ENCODE measurements at regions not wholly inside any gene's neighbourhood (a gene's known extent, or its start where the extent isn't known, plus 50 kb on each side); places are given as distances from the start of the nearest gene placed in this dataset.

- TF ChIP-seq CTCF (IDR thresholded peaks at IDR 0.05), result no peak
- no peak for TF ChIP-seq POLR2A (IDR thresholded peaks at IDR 0.05)
These were observed 294.0 kb downstream of the RBM26 start for GRCh38 chr13:79112016-79112415.
